Epithelial cell of proximal tubule (primary cell): ENCODE measurements at regions not wholly inside any gene's neighbourhood (a gene's known extent, or its start where the extent isn't known, plus 50 kb on each side); places are given as distances from the start of the nearest gene placed in this dataset.

Experiments
- DNase-seq: peaks from one replicate; pipeline ENCODE4 v3.0.0-alpha.2; 2011; ENCODE audit warnings: low read depth
- H3K4me3 ChIP-seq: 2 replicates; pipeline ENCODE4 v1.5.1; 2011; ENCODE audit warnings: low read depth, mild to moderate bottlenecking, low read length
- TF ChIP-seq, protein P1 (sequence below): conservative IDR thresholded peaks from 2 replicates; pipeline ENCODE4 v1.5.1; 2012; ENCODE audit warnings: low read depth, mild to moderate bottlenecking, low read length

DNA sequence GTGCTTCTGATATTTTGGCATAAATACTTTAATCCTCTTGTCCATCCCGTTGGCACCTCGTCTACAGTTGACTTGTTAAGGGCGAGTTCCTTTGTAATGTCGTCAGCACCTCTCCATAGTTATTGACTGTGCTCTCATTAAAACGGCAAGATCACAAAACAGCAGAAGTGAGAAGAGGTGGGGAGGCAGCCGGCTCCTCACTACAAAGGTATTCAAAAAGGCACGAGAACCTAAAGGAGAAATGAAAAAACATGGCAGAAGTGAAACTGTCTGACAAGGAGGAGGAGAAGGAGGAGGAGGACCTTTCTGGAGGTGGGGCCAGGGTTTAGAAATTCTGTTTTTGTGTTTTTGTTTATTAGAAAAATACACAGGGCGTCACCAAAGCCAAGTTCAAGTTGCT, 235.6 kb downstream of the BCL11A start:
- TF ChIP-seq, protein P1, sequence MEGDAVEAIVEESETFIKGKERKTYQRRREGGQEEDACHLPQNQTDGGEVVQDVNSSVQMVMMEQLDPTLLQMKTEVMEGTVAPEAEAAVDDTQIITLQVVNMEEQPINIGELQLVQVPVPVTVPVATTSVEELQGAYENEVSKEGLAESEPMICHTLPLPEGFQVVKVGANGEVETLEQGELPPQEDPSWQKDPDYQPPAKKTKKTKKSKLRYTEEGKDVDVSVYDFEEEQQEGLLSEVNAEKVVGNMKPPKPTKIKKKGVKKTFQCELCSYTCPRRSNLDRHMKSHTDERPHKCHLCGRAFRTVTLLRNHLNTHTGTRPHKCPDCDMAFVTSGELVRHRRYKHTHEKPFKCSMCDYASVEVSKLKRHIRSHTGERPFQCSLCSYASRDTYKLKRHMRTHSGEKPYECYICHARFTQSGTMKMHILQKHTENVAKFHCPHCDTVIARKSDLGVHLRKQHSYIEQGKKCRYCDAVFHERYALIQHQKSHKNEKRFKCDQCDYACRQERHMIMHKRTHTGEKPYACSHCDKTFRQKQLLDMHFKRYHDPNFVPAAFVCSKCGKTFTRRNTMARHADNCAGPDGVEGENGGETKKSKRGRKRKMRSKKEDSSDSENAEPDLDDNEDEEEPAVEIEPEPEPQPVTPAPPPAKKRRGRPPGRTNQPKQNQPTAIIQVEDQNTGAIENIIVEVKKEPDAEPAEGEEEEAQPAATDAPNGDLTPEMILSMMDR: no peak
- H3K4me3 ChIP-seq: no peak overlapping the region
- DNase-seq: no peak

DNA sequence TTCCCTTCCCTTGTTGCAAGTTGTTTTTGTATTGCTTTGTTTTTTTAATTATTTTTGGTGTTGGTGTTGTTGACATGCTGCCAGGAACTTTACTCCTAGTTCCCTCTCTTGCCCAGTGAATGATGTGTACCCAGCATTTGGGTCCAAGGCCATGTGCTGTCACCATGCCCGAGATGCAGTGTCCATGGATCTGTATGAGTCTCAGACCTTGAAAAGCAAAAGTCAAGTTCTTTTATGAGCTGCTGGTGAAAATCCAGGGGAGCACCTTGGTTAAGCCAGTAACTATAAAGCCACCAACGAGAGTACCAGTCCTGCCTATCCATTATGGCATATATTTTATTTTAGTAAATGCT, 236.4 kb downstream of the BCL11A start:
- TF ChIP-seq, protein P1: no peak
- no peak for DNase-seq

DNA sequence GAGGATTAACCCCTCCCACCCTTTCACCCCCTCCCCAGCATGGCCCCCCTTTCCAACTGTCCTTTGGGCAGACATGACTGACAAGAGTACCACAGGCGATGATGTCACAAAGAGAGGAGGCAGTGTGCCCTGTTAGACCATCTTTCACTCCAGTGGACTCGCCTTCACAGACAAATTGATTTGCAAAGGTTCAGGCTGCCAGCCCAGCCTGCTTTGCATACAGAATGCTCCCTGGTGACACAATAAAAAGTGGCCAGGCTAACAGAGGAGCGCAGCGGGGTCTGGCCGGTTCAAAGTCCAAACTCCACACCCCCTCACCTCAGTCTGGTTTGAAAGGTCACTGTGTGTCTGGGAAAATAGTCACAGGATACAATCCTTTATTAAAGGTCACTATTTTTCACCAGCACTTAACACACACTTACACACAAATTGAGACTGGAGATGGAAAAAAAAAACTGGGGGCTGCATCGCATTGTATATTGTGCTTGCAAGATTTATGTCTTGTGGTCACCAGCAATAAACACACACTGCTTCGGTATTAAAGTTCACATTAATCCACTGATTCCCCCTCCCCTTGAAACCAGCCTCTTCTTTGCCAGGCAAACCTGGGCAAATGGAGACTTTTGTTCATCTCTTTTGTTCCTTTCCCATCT, 236.9 kb downstream of the BCL11A start:
- TF ChIP-seq, protein P1: no peak
- no peak for DNase-seq

More for the DNA sequence above, 236.4 kb downstream of the BCL11A start:
- H3K4me3 ChIP-seq: no peak overlapping the region

DNA sequence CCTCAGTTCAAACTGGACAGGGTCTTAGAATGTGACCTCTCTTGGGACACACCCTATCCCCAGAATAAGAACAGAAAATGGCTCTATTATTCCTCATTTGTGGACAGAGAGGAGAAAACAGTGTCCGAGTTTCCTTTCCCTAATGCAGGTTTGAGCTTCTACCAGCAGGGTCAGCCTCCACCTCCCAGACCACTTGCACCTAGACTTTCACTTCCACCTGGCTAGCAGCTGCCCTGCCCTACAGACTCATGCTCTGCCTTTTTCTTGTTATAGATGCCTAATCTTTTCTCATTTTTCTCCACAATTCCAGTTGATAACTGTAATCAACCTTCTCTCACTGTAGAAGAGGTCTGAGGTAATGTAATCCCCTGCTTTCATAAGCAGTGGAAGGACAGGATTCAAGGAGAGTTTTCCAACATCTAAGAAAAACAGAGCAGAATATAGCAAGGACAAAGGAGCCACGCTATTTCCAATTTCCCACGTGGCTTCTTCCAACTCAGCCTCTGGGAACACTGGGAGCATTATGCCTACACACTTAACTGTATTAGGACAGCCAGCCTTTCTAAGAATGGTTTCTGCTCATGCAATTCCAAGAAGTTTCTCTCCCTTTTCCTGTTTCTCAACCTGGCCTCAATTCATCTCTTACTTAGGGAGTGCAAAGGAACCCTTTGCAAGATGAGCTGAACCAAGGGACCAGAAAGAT, 239.8 kb downstream of the BCL11A start:
- H3K4me3 ChIP-seq: no peak overlapping the region
- no peak for DNase-seq
- TF ChIP-seq, protein P1: no peak

More for the DNA sequence above, 236.9 kb downstream of the BCL11A start:
- H3K4me3 ChIP-seq: no peak overlapping the region

DNA sequence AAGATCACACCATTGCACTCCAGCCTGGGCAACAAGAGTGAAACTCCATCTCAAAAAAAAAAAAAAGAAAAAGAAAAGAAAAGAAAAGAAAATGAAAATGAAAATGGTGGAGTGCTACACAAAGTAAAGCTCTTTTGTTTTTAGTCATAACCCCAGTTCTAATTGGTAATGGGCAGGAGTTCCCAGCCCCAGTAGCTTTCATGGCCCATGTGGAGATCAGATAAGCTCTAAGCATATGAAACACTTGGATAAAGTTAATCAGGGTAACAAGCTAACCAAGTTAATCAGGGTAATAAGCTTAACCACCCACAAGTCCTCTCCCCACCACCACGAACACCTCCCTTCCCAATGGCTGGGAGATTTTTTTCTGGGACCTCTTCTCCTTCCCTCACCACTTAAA, 240.8 kb downstream of the BCL11A start:
- TF ChIP-seq, protein P1: no peak
- no peak overlapping the region for H3K4me3 ChIP-seq
- DNase-seq: no peak

DNA sequence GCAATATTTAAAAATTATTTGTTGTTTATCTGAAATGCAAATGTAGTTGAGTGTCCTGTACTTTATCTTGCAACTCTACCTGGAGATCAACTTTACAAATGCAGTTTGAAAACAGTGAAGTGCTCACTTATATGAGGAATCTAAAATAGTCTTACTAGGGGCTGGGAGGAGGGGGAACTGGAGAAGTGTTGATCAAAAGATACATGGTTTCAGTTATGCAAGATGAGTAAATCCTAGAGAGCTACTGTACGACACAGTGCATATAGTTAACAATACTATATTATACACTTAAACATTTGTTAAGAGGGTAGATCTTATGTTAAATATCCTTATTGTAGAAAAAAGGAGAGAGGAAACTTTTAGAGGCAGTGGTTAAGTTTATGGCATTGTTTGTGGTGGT, 241.9 kb downstream of the BCL11A start:
- TF ChIP-seq, protein P1: no peak
- no peak overlapping the region for H3K4me3 ChIP-seq
- no peak for DNase-seq

DNA sequence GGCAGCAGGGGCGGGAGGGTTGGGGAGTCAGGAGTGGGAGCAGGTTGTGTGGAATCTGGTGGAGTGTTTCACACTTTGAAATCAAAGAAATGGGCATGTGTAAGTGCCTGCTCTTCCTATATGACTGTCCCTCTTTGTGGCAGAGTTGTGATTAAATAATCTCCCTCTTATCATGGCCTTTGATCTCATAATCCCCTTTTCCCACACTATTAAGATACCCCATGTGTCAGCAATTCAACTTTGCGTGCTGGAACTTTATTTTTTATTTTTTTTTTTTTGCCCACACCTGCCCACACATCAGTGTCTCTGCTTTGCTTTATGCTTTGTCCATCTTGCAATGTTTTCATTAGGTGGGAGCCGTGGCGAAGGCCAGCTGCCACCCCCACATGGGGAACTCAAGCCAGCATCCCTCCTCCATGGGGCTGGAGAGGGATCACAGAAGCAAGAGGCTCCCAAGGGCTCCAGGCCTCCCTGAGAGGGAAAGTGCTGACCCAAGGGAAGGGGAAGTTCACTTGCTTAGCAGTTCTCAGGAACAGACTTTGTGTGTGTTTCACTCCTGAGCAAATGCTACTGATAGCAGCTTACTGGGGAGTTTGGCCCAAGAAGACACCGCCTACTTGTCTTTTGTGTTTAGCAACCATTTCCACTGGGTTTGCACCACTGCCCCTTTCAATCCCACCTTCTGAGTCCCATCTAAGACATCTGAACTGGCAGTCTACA, 243.4 kb downstream of the BCL11A start:
- TF ChIP-seq, protein P1: no peak
- DNase-seq: no peak
- no peak overlapping the region for H3K4me3 ChIP-seq
